GM23338 (cell line): ENCODE measurements at regions not wholly inside any gene's neighbourhood (a gene's known extent, or its start where the extent isn't known, plus 50 kb on each side); places are given as distances from the start of the nearest gene placed in this dataset.

ENCODE experiments used
- CREB1 ChIP-seq: fragments of 250-450 bp; sonication (Bioruptor Pico); IDR thresholded peaks from 2 replicates; pipeline ENCODE4 v1.5.0; 2020; ENCODE audit warnings: low read depth, mild to moderate bottlenecking, moderate library complexity
- CTCF ChIP-seq, 2 experiments: fragments of 200-600 bp in 1 of 2; sonication (generic) in 1 of 2; conservative IDR thresholded peaks; 2 replicates each; pipeline versions ENCODE4 v1.5.1 to v1.6.1; 2016 to 2017; ENCODE audit warnings: antibody characterized with exemption in 2 of 2, low read depth in 2 of 2, mild to moderate bottlenecking in 2 of 2, moderate library complexity in 1 of 2
- ETS1 ChIP-seq: IDR thresholded peaks from 2 replicates; pipeline ENCODE4 v1.6.1; 2016; ENCODE audit warnings: antibody characterized with exemption
- EZH2 ChIP-seq: fragments of 200-600 bp; sonication (generic); IDR thresholded peaks from one replicate; pipeline ENCODE4 v1.8.0; 2017; ENCODE audit warnings: antibody characterized with exemption, mild to moderate bottlenecking, low read depth; ENCODE audit not compliant: unreplicated experiment
- EZH2phosphoT487 ChIP-seq: fragments of 200-600 bp; sonication (generic); IDR thresholded peaks from one replicate; pipeline ENCODE4 v1.8.1; 2018; ENCODE audit warnings: antibody characterized with exemption; ENCODE audit not compliant: unreplicated experiment
- JUNB ChIP-seq: IDR thresholded peaks from one replicate; pipeline ENCODE4 v1.6.1; 2016; ENCODE audit warnings: antibody characterized with exemption; ENCODE audit not compliant: unreplicated experiment
- NANOG ChIP-seq: IDR thresholded peaks from 2 replicates; pipeline ENCODE4 v1.6.1; 2016; ENCODE audit warnings: antibody characterized with exemption, borderline replicate concordance
- POLR2AphosphoS5 ChIP-seq: IDR thresholded peaks from 2 replicates; pipeline ENCODE4 v1.6.1; 2016; ENCODE audit warnings: antibody characterized with exemption, low read depth
- STAT1 ChIP-seq: IDR thresholded peaks from one replicate; pipeline ENCODE4 v1.6.1; 2016; ENCODE audit warnings: antibody characterized with exemption; ENCODE audit not compliant: unreplicated experiment
- ZNF114 ChIP-seq: fragments of 250-450 bp; sonication (Bioruptor Pico); IDR thresholded peaks from 2 replicates; pipeline ENCODE4 v1.5.0; 2020; ENCODE audit warnings: mild to moderate bottlenecking, moderate library complexity
- ZNF331 ChIP-seq: fragments of 250-450 bp; sonication (Bioruptor Pico); IDR thresholded peaks from 2 replicates; pipeline ENCODE4 v1.5.0; 2020; ENCODE audit warnings: low read depth, mild to moderate bottlenecking, moderate library complexity
- ZNF462 ChIP-seq: fragments of 250-450 bp; sonication (Bioruptor Pico); IDR thresholded peaks from 2 replicates; pipeline ENCODE4 v1.5.0; 2020; ENCODE audit warnings: mild to moderate bottlenecking, moderate library complexity
- TF ChIP-seq, protein P1 (sequence below): IDR thresholded peaks from one replicate; pipeline ENCODE4 v1.6.1; 2018; ENCODE audit warnings: antibody characterized with exemption; ENCODE audit not compliant: unreplicated experiment

- TF ChIP-seq CTCF (conservative IDR thresholded peaks at IDR 0.05; ENCODE audit: low read depth in 2 of 2) (peak; percentile 34 to 40; a peak in 3 of 4 replicates), EZH2 (no peak), EZH2phosphoT487 (no peak), POLR2AphosphoS5 (0 out of 2 replicates have a peak, but pooled peaks have one; percentile 28), CREB1 (no peak), STAT1 (no peak), ZNF114 (CRISPR knock-in tag) (no peak), JUNB (no peak), ZNF331 (CRISPR knock-in tag) (no peak), ETS1 (no peak), NANOG (no peak), ZNF462 (CRISPR knock-in tag) (no peak)
- TF ChIP-seq, protein P1, sequence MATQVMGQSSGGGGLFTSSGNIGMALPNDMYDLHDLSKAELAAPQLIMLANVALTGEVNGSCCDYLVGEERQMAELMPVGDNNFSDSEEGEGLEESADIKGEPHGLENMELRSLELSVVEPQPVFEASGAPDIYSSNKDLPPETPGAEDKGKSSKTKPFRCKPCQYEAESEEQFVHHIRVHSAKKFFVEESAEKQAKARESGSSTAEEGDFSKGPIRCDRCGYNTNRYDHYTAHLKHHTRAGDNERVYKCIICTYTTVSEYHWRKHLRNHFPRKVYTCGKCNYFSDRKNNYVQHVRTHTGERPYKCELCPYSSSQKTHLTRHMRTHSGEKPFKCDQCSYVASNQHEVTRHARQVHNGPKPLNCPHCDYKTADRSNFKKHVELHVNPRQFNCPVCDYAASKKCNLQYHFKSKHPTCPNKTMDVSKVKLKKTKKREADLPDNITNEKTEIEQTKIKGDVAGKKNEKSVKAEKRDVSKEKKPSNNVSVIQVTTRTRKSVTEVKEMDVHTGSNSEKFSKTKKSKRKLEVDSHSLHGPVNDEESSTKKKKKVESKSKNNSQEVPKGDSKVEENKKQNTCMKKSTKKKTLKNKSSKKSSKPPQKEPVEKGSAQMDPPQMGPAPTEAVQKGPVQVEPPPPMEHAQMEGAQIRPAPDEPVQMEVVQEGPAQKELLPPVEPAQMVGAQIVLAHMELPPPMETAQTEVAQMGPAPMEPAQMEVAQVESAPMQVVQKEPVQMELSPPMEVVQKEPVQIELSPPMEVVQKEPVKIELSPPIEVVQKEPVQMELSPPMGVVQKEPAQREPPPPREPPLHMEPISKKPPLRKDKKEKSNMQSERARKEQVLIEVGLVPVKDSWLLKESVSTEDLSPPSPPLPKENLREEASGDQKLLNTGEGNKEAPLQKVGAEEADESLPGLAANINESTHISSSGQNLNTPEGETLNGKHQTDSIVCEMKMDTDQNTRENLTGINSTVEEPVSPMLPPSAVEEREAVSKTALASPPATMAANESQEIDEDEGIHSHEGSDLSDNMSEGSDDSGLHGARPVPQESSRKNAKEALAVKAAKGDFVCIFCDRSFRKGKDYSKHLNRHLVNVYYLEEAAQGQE: no peak
These were observed 263.9 kb downstream of the C16orf95 start for GRCh38 chr16:87053016-87053982.
